GM12878 (cell line): ENCODE measurements at regions not wholly inside any gene's neighbourhood (a gene's known extent, or its start where the extent isn't known, plus 50 kb on each side); places are given as distances from the start of the nearest gene placed in this dataset.

ENCODE experiments used
- ATAC-seq: fragments of 200-7000 bp; cut with Tn5 transposase; 3 replicates; pipeline ENCODE4 v1.9.1; 2020; ENCODE audit warnings: mild to moderate bottlenecking, moderate library complexity
- BruUV-seq: library from RNA; stranded (reverse); fragments of 400-500 nt; replicated peaks from 2 replicates; lab custom pipeline; 2021; lab: Mats Ljungman, UMichigan
- CTCF ChIA-PET: fragments of 300-600 bp; sonication (Branson Sonifier 250); formaldehyde crosslinking; extraction: SDS; loops from one replicate; lab custom pipeline; 2021; ENCODE audit warnings: inconsistent platforms; lab: Yijun Ruan, JAX
- POLR2A ChIA-PET: fragments of 350-600 bp; formaldehyde crosslinking; extraction: SDS; loops from one replicate; lab custom pipeline; 2021; ENCODE audit warnings: inconsistent platforms; lab: Charles Lee
- RAD21 ChIA-PET: fragments of 300-600 bp; sonication (Branson Sonifier 250); formaldehyde crosslinking; loops from one replicate; lab custom pipeline; 2023; ENCODE audit warnings: antibody characterized with exemption; ENCODE audit not compliant: unreplicated experiment; lab: Charles Lee
- SMC1A ChIA-PET: fragments of 300-600 bp; sonication (Branson Sonifier 250); formaldehyde crosslinking; loops from one replicate; lab custom pipeline; 2023; ENCODE audit not compliant: unreplicated experiment, uncharacterized antibody; lab: Charles Lee
- DNase-seq: peaks from one replicate; pipeline ENCODE4 v3.0.0-alpha.2; 2011; ENCODE audit warnings: low read depth, low spot score
- FAIRE-seq: peaks from 3 replicates; lab custom pipeline; 2011; peaks lifted over from hg19 to GRCh38; lab: Jason Lieb, UNC
- H2AFZ ChIP-seq: 2 replicates; pipeline ENCODE4 v1.6.0; 2011; ENCODE audit warnings: low read depth, low read length, control low read depth; ENCODE audit not compliant: control insufficient read depth
- H3K27ac ChIP-seq: 2 replicates; pipeline ENCODE4 v1.5.1; 2011; ENCODE audit warnings: control low read depth; ENCODE audit not compliant: control insufficient read depth, insufficient read depth
- H3K27me3 ChIP-seq, 2 experiments: replicated peaks in 1 of 2; 2 replicates each; pipeline versions ENCODE4 v1.6.0 to v1.6.1; 2011; ENCODE audit warnings: low read length in 1 of 2; ENCODE audit not compliant: control insufficient read depth in 2 of 2, insufficient read depth in 2 of 2
- H3K36me3 ChIP-seq, 2 experiments: 2 replicates each; pipeline ENCODE4 v1.5.1; 2011; ENCODE audit warnings: low read length in 1 of 2; ENCODE audit not compliant: control insufficient read depth in 2 of 2, insufficient read depth in 2 of 2
- H3K4me1 ChIP-seq: 2 replicates; pipeline ENCODE4 v1.6.1; 2011; ENCODE audit warnings: mild to moderate bottlenecking, low read length, moderate library complexity, mixed read lengths; ENCODE audit not compliant: control insufficient read depth, insufficient read depth
- H3K4me2 ChIP-seq: 2 replicates; pipeline ENCODE4 v1.6.0; 2011; ENCODE audit warnings: control low read depth; ENCODE audit not compliant: control insufficient read depth, insufficient read depth
- H3K4me3 ChIP-seq: fragments of 200-600 bp; sonication (generic); 2 replicates; pipeline ENCODE4 v1.5.1; 2016
- H3K79me2 ChIP-seq: 2 replicates; pipeline ENCODE4 v1.6.0; 2011; ENCODE audit warnings: low read length; ENCODE audit not compliant: control insufficient read depth, insufficient read depth
- H3K9ac ChIP-seq: 2 replicates; pipeline ENCODE4 v1.8.0; 2011; ENCODE audit warnings: low read length, control low read depth, mixed read lengths; ENCODE audit not compliant: control insufficient read depth, insufficient read depth
- H3K9me3 ChIP-seq: replicated peaks from 3 replicates; pipeline ENCODE4 v1.5.1; 2011; ENCODE audit warnings: mild to moderate bottlenecking, low read length; ENCODE audit not compliant: control insufficient read depth, insufficient read depth
- H4K20me1 ChIP-seq: 2 replicates; pipeline ENCODE4 v1.6.0; 2011; ENCODE audit not compliant: control insufficient read depth, insufficient read depth
- ASH2L ChIP-seq: fragments of 300-600, 200-600 bp; sonication (generic); IDR thresholded peaks from 2 replicates; pipeline ENCODE4 v1.6.1; 2017; ENCODE audit warnings: low read depth, mild to moderate bottlenecking, borderline replicate concordance
- CREB1 ChIP-seq: IDR thresholded peaks from 2 replicates; pipeline ENCODE4 v1.6.1; 2012; ENCODE audit warnings: low read depth, mild to moderate bottlenecking, inconsistent platforms
- HCFC1 ChIP-seq: fragments of 150-350 bp; IDR thresholded peaks from 2 replicates; pipeline ENCODE4 v1.6.1; 2014; ENCODE audit warnings: low read length
- IKZF2 ChIP-seq, 2 experiments: fragments of 450-650 bp; IDR thresholded peaks; 2 replicates each; pipeline ENCODE4 v1.6.1; 2017; ENCODE audit warnings: mild to moderate bottlenecking in 2 of 2, moderate library complexity in 2 of 2
- IRF5 ChIP-seq: fragments of 450-650 bp; IDR thresholded peaks from 2 replicates; pipeline ENCODE4 v1.6.1; 2017; ENCODE audit warnings: borderline replicate concordance
- JUND ChIP-seq: IDR thresholded peaks from 2 replicates; pipeline ENCODE4 v1.6.1; 2012; ENCODE audit warnings: low read depth, mild to moderate bottlenecking, low read length, improper control_type of control experiment, moderate library complexity
- MEF2A ChIP-seq: IDR thresholded peaks from 2 replicates; pipeline ENCODE4 v1.6.1; 2011; ENCODE audit warnings: low read depth, mild to moderate bottlenecking, low read length, moderate library complexity; ENCODE audit not compliant: insufficient read depth
- MXI1 ChIP-seq: fragments of 150-350 bp; IDR thresholded peaks from 2 replicates; pipeline ENCODE4 v1.6.1; 2011; ENCODE audit warnings: low read depth, mild to moderate bottlenecking, inconsistent platforms, low read length, improper control_type of control experiment
- NFXL1 ChIP-seq: fragments of 450-650 bp; IDR thresholded peaks from 2 replicates; pipeline ENCODE4 v1.6.1; 2017; ENCODE audit warnings: antibody characterized with exemption, mild to moderate bottlenecking, borderline replicate concordance
- POLR2AphosphoS5 ChIP-seq: IDR thresholded peaks from 2 replicates; pipeline ENCODE4 v1.6.1; 2011; ENCODE audit warnings: mild to moderate bottlenecking, low read length, inconsistent platforms
- RELB ChIP-seq: fragments of 450-650 bp; IDR thresholded peaks from 2 replicates; pipeline ENCODE4 v1.6.1; 2017; ENCODE audit warnings: low read depth, mild to moderate bottlenecking, moderate library complexity
- SMAD1 ChIP-seq: fragments of 450-650 bp; IDR thresholded peaks from 2 replicates; pipeline ENCODE4 v1.6.1; 2018; ENCODE audit warnings: mild to moderate bottlenecking, low read depth; ENCODE audit not compliant: partially characterized antibody
- TCF3 ChIP-seq: IDR thresholded peaks from 2 replicates; pipeline ENCODE4 v1.6.1; 2012; ENCODE audit warnings: low read depth, mild to moderate bottlenecking, low read length, borderline replicate concordance; ENCODE audit not compliant: insufficient read depth
- USF1 ChIP-seq: IDR thresholded peaks from 2 replicates; pipeline ENCODE4 v1.6.1; 2011; ENCODE audit warnings: borderline replicate concordance, low read depth, mild to moderate bottlenecking, moderate library complexity, mixed read lengths, low read length; ENCODE audit not compliant: insufficient read depth; ENCODE audit errors: extremely low read length
- ZBTB33 ChIP-seq: fragments of 450-650 bp; IDR thresholded peaks from 2 replicates; pipeline ENCODE4 v1.6.1; 2017; ENCODE audit warnings: mild to moderate bottlenecking
- ZBTB4 ChIP-seq: fragments of 450-650 bp; formaldehyde crosslinking; IDR thresholded peaks from 2 replicates; pipeline ENCODE4 v1.4.0; 2022; ENCODE audit warnings: mild to moderate bottlenecking, moderate library complexity
- ZNF24 ChIP-seq: fragments of 450-650 bp; IDR thresholded peaks from 2 replicates; pipeline ENCODE4 v1.6.1; 2017; ENCODE audit warnings: antibody characterized with exemption, mild to moderate bottlenecking
- WGBS: methylation state at CpG from one replicate; pipeline ENCODE4 v1.1.6; 2016; ENCODE audit warnings: low lambda C conversion rate; ENCODE audit not compliant: insufficient replicate concordance, insufficient coverage; ENCODE audit errors: missing lambda C conversion rate; 5-methylcytosine and 5-hydroxymethylcytosine counted together
- in situ Hi-C: fragments of 300-500 bp; cut with MboI; formaldehyde crosslinking; loops from 9 replicates; pipeline ENCODE4 v1.14.3; 2018; ENCODE audit warnings: mixed read lengths
- intact Hi-C: fragments of 100-400 bp; cut with micrococcal nuclease; formaldehyde crosslinking; loops from one replicate; pipeline ENCODE4 v1.14.2; 2022; ENCODE audit not compliant: unreplicated experiment

- no peak for TF ChIP-seq ZBTB33
- no peak for TF ChIP-seq HCFC1
- no peak for TF ChIP-seq IKZF2 (IDR thresholded peaks at IDR 0.05)
- no peak for TF ChIP-seq CREB1
- TF ChIP-seq RELB, result no peak
- no peak for TF ChIP-seq NFXL1
- TF ChIP-seq MEF2A, result no peak
- no peak for TF ChIP-seq MXI1
- no peak for TF ChIP-seq ASH2L
- no peak for TF ChIP-seq ZBTB4
- TF ChIP-seq TCF3, result no peak
- TF ChIP-seq JUND, result no peak
- TF ChIP-seq IRF5, result no peak
- TF ChIP-seq ZNF24, result no peak
- TF ChIP-seq POLR2AphosphoS5, result no peak
- TF ChIP-seq SMAD1, result no peak
- TF ChIP-seq USF1, result no peak
- H3K79me2 ChIP-seq, result no peaks in the 10 kb centered on the region
- 8% methylated on average over 3 of the region's 3 CpGs for WGBS
- H3K9ac ChIP-seq, result no peak overlapping the region
- in situ Hi-C loops, result no loop called here
- no TSS peak for BruUV-seq
- no peak for ATAC-seq
- ChIA-PET SMC1A (no interaction called here), RAD21 (no interaction called here), POLR2A (no interaction called here), CTCF (interaction anchor here (1.4 kb wide), 1 partner anchor 50 kb away, joined by 3 read pairs; no protein-coding TSS in a partner anchor)
- intact Hi-C loops, result no loop called here
- no peaks in the 10 kb centered on the region for H3K9me3 ChIP-seq
- no peak overlapping the region for H3K4me3 ChIP-seq
- H3K4me2 ChIP-seq, result no peak overlapping the region
- no peaks in the 10 kb centered on the region for H3K4me1 ChIP-seq
- no peak overlapping the region for H3K27ac ChIP-seq
- no peak overlapping the region for H2AFZ ChIP-seq
- FAIRE-seq, result no peak
- peaks cover 0 to 3% of the 10 kb centered on the region in 2 experiments; a peak in 3 of 4 replicates for H3K27me3 ChIP-seq
- no peak for DNase-seq
- no peaks in the 10 kb centered on the region for H4K20me1 ChIP-seq
- no peaks in the 10 kb centered on the region for H3K36me3 ChIP-seq
Observed at GRCh38 chr16:66265048-66265415, 101.5 kb upstream of the CDH5 start.
